Body of pancreas (tissue), 4 donors: ENCODE measurements at regions not wholly inside any gene's neighbourhood (a gene's known extent, or its start where the extent isn't known, plus 50 kb on each side); places are given as distances from the start of the nearest gene placed in this dataset.

Experiments used
- CTCF ChIP-seq, 7 experiments: fragments of 450-650 bp in 4 of 7; fragments of 200-600 bp in 3 of 7; sonication (generic) in 3 of 7; IDR thresholded peaks; one replicate each; pipeline ENCODE4 v1.5.1; 2016 to 2019; ENCODE audit warnings: antibody characterized with exemption in 7 of 7
- POLR2A ChIP-seq, 3 donors: fragments of 450-650 bp; IDR thresholded peaks; one replicate each; pipeline ENCODE4 v1.6.1; 2016; ENCODE audit warnings: antibody characterized with exemption in 3 of 3, mild to moderate bottlenecking in 2 of 3

DNA sequence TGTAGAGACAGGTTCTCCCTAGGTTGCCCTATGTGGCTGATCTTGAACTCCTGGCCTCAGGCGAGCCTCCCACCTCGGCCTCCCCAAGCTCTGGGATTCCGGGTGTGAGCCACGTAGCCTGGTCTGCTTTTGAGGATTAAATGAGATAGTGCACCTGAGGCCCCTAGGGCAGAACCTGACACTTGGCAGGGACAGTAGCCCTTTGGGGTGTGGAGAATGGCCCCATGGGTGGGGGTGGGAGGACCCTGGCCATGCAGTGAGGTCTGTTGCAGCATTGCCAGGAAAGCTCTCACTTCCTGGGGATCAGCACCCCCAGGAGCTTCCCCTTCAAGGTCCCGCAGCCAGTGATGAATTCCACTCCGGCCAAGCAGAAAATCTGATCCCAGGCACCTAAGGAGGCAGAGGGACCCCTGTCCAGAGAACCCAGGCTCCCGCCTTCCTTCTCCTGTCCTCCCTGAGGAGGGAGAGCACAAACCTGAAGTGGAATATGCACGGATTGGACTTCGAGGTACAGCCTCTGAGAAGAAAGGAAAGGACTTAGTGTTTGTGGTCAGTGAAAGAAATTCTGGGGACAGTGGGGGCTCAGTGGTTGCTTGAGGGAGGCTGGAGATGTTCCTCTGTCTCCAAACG lies 73.9 kb upstream of the UNC5A start:
- TF ChIP-seq CTCF (IDR thresholded peaks at IDR 0.05): no peak
- TF ChIP-seq POLR2A (IDR thresholded peaks at IDR 0.05): no peak
